GM12872 (cell line): ENCODE measurements at regions not wholly inside any gene's neighbourhood (a gene's known extent, or its start where the extent isn't known, plus 50 kb on each side); places are given as distances from the start of the nearest gene placed in this dataset.

Source experiments
- TF ChIP-seq, protein P1 (sequence below): IDR thresholded peaks from 3 replicates; pipeline ENCODE4 v1.5.1; 2011; ENCODE audit warnings: low read depth, mild to moderate bottlenecking, low read length, moderate library complexity; ENCODE audit not compliant: insufficient read depth

DNA sequence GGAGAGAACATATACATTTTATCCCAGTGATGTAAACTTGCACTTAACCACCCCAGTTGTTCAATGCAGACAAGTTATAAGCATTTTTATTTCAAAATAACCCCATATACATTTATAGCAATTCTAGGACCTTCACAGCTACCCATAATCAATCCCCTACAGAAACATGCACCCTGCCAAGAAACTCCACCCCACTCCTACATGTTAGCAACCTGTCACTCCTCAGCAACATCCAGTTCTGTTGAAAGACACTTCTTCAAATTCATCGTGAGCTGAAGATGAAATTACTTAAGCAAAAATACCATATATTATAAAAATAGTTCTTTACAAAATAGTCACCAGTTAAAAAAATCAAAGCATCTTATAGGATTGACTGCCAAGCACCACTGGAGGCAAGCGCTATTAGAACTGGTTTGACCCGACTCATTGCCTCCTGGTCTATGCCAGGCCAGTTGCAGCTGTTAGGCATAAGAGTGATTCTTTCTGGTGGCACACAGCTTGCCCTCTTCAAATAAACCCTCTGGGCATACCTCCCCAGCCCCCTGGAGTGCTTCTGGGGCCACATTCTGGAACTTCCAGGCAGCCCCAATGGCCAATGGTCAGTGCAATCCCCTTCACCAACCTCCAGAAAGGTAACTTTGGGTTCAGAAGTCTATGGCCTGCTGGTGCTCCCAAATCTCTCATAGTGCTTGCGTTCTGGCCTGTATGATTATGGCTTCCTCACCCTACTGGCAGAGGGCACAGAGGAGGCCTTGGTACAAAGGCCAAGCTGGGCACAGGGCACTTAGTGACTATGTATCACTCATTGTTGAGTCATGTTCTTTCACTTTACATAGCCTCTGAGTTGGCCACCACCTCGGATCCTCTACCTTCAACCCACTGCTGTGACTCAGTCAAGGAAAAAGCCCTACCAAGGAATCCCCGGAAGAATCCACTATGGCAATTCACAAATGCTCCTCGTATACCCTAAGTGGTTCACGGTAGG, 72.2 kb upstream of the RALGPS2 start:
- TF ChIP-seq, protein P1, sequence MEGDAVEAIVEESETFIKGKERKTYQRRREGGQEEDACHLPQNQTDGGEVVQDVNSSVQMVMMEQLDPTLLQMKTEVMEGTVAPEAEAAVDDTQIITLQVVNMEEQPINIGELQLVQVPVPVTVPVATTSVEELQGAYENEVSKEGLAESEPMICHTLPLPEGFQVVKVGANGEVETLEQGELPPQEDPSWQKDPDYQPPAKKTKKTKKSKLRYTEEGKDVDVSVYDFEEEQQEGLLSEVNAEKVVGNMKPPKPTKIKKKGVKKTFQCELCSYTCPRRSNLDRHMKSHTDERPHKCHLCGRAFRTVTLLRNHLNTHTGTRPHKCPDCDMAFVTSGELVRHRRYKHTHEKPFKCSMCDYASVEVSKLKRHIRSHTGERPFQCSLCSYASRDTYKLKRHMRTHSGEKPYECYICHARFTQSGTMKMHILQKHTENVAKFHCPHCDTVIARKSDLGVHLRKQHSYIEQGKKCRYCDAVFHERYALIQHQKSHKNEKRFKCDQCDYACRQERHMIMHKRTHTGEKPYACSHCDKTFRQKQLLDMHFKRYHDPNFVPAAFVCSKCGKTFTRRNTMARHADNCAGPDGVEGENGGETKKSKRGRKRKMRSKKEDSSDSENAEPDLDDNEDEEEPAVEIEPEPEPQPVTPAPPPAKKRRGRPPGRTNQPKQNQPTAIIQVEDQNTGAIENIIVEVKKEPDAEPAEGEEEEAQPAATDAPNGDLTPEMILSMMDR = no peak

DNA sequence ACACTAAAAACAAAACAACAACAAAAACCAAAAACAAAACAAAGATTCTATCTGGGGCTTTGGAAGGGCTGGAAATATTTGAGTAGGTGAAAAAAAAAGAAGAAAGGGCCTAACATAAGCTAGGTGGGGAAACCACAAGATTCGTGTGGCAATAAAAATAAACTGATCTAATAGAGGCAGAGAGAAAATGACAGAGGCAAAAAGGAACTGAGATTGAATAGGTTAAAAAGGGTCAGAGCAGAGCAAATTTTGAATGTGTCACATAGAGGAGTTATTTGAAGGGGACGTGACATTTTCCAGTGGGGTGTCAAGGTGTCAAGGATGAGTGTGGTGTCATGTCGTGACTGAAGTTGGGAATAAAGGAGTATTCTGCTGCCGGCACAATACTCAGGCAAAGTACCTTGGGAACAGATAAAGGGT, 65.2 kb upstream of the RALGPS2 start:
- TF ChIP-seq, protein P1 = no peak

DNA sequence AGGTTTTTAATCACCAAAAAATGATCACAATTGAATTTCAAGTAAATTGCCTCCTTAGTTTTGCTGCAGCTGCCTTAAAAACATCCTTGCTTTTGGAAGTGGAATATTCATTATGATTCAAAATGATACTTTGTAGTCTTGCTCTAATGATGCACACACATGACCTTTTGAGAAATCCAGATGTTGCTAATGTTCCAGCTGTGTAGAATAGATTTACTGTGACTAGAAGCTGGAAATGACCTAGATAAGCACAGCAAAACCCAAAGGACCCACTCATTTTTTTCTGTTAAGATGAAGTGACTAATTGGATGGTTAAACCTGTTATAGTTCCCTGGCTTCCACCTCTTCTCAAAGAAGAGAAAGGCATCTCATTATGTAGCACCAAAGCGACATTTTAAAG, 64.6 kb upstream of the RALGPS2 start:
- TF ChIP-seq, protein P1 = no peak

DNA sequence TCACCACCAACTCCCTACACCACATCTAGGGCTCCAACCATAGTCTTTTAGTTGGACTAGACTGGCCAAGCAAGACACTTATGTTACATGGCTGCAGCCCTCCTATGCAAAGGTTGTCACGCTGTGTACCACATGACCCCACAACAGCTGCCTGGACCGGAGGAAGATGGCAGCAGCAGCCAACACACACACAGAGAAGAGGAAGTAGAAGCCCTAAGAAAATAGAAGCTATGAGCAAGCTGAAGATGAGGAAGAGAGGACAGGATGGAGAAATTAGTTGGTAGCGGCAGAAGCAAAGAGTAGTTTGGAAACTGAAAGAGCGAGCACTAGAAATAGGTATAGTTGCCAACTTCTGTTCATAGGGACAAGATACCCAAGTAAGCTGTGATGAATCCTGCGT, 60.8 kb upstream of the RALGPS2 start:
- TF ChIP-seq, protein P1 = no peak

DNA sequence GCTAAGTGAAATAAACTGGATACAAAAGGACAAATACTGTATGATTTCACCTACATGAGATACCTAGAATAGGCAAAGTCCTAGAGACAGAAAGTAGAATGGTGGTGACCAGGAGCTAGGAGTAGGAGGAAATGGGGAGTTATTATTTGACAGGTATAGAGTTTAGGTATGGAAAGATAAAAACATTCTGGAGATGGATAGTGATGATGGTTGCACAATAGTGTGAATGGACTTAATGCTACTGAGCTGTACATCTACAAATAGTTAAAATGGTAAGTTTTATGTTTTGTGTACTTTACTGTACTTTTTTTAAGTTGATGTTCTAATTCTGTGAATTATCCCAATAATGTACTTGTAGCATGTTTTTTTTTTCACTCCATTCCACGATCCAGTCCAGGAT, 59.5 kb upstream of the RALGPS2 start:
- TF ChIP-seq, protein P1 = no peak

DNA sequence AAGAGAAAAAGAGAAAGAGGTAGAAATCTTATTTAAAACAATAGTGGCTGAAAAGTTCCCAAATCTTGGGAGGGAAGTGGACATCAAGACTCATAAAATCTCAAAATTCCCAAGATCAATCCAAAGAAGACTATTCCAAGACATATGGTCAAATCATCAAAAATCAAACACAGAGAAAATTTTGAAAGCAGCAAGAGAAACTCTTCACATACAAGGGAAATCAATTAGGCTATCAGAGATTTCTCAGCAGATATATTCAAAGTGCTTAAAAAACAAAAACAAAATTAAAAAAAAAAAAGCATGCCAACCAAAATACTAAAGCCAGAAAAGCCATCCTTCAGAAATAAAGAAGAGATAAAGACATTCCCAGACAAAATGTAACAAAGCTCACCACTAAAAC, 52.6 kb upstream of the RALGPS2 start:
- TF ChIP-seq, protein P1 = no peak
